Endothelial cell (in vitro differentiated cells): ENCODE measurements at regions not wholly inside any gene's neighbourhood (a gene's known extent, or its start where the extent isn't known, plus 50 kb on each side); places are given as distances from the start of the nearest gene placed in this dataset.

Source experiments
- DNase-seq: peaks from one replicate; pipeline ENCODE4 v3.0.0; 2021; ENCODE audit warnings: low spot score
- H3K27ac Mint-ChIP-seq: one replicate; pipeline ENCODE4 v1.8.0; 2021; ENCODE audit warnings: mixed read lengths, inconsistent platforms; ENCODE audit not compliant: unreplicated experiment
- H3K27me3 Mint-ChIP-seq: one replicate; pipeline ENCODE4 v1.8.0; 2021; ENCODE audit warnings: mild to moderate bottlenecking, moderate library complexity, mixed read lengths, inconsistent platforms; ENCODE audit not compliant: unreplicated experiment
- H3K36me3 Mint-ChIP-seq: one replicate; pipeline ENCODE4 v1.8.0; 2021; ENCODE audit warnings: mild to moderate bottlenecking, low read depth, mixed read lengths, inconsistent platforms; ENCODE audit not compliant: unreplicated experiment
- H3K4me1 Mint-ChIP-seq: one replicate; pipeline ENCODE4 v1.8.0; 2021; ENCODE audit warnings: mild to moderate bottlenecking, mixed read lengths, inconsistent platforms; ENCODE audit not compliant: unreplicated experiment
- H3K4me3 Mint-ChIP-seq: one replicate; pipeline ENCODE4 v1.8.0; 2021; ENCODE audit warnings: mild to moderate bottlenecking, mixed read lengths, inconsistent platforms; ENCODE audit not compliant: unreplicated experiment
- H3K9me3 Mint-ChIP-seq: one replicate; pipeline ENCODE4 v1.8.0; 2021; ENCODE audit warnings: mixed read lengths, inconsistent platforms; ENCODE audit not compliant: unreplicated experiment
- TF ChIP-seq, protein P1 (sequence below): fragments of 200-600 bp; sonication (generic); IDR thresholded peaks from one replicate; pipeline ENCODE4 v1.5.0; 2021; ENCODE audit warnings: antibody characterized with exemption; ENCODE audit not compliant: unreplicated experiment

DNA sequence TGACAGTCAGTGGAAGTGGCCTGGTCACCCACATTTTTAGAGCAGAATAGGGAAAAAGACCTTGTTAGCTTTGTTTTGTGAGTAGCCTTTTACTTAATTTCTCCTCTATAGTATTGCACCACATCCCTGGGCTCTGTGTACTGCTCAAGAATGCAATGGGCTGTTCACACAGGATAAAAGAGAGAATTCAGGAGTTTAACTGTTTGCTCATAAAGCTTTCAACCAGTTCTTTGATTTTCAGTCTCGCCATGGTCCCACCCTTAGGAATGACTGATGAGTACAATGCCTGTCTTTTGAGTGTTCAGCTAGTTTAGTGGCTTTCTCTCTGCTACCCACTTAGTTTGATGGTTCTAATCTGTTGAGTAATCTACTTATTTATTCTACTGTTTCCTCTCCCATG, 129.7 kb downstream of the PLG start:
- DNase-seq: no peak
- Mint-ChIP-seq H3K9me3 (no peaks in the 10 kb centered on the region), H3K27me3 (no peaks in the 10 kb centered on the region), H3K36me3 (no peaks in the 10 kb centered on the region), H3K4me1 (no peaks in the 10 kb centered on the region), H3K4me3 (no peak overlapping the region), H3K27ac (no peak overlapping the region)
- TF ChIP-seq, protein P1, sequence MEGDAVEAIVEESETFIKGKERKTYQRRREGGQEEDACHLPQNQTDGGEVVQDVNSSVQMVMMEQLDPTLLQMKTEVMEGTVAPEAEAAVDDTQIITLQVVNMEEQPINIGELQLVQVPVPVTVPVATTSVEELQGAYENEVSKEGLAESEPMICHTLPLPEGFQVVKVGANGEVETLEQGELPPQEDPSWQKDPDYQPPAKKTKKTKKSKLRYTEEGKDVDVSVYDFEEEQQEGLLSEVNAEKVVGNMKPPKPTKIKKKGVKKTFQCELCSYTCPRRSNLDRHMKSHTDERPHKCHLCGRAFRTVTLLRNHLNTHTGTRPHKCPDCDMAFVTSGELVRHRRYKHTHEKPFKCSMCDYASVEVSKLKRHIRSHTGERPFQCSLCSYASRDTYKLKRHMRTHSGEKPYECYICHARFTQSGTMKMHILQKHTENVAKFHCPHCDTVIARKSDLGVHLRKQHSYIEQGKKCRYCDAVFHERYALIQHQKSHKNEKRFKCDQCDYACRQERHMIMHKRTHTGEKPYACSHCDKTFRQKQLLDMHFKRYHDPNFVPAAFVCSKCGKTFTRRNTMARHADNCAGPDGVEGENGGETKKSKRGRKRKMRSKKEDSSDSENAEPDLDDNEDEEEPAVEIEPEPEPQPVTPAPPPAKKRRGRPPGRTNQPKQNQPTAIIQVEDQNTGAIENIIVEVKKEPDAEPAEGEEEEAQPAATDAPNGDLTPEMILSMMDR: no peak

DNA sequence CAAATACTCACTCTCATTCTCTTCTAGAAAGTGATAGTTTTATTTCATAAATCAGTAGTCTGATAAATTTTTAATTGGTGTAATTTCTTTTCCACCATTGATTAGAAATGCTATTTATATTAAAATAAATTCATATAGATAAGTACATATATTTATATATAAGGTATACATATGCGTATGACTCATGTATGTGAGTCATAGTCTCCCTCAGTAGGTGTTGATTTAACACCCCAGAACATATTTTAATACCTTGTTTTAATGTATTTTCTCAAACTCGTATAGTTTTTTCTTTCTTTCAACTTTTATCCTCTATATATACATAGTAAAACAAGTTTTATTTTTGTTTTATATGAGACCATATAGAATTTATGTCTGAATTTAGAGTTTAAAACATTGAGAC, 130.4 kb downstream of the PLG start:
- H3K36me3 Mint-ChIP-seq: no peaks in the 10 kb centered on the region
- H3K4me1 Mint-ChIP-seq: no peaks in the 10 kb centered on the region
- H3K27ac Mint-ChIP-seq: no peak overlapping the region
- no peaks in the 10 kb centered on the region for H3K27me3 Mint-ChIP-seq
- no peak for DNase-seq
- no peak overlapping the region for H3K4me3 Mint-ChIP-seq
- no peaks in the 10 kb centered on the region for H3K9me3 Mint-ChIP-seq
- TF ChIP-seq, protein P1: no peak

DNA sequence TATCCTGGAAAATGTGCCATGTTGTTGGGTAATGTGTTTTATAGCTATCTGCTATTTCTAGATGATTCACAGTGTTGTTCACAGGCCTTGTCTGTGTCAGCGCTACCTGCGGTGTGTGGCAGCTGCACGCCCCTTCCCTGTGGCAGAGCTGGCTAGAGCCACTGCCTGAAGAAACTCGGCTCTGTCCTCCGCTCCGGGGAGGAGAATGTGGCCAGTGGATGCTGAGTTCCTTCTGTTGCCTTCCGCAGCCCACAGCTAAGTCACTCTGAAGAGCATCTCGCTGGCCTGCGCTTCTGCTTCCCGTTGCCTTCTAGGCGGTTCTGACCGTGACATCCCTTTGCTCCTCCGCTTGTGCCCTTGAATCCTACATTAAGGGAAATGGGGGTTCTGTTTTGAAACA, 135.1 kb downstream of the PLG start:
- Mint-ChIP-seq H3K4me3 (no peak overlapping the region), H3K27ac (no peak overlapping the region), H3K27me3 (no peaks in the 10 kb centered on the region), H3K36me3 (no peaks in the 10 kb centered on the region), H3K9me3 (no peaks in the 10 kb centered on the region), H3K4me1 (no peaks in the 10 kb centered on the region)
- TF ChIP-seq, protein P1: no peak
- no peak for DNase-seq

DNA sequence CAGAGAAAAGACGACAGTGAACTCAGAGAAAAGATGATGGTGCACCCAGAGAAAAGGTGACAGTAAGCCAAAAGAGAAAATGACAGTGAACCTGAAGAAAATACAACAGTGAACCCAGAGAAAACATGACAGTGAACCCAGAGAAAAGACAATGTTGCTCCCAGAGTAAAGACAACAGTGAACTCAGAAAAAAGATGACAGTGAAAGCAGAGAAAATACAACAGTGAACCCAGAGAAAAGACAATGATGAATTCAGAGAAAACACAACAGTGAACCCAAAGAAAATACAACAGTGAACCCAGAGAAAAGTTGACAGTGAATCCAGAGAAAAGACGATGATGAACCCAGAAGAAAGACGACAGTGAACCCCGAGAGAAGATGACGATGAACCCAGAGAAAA, 140.5 kb upstream of the MAP3K4 start:
- H3K27me3 Mint-ChIP-seq: no peaks in the 10 kb centered on the region
- no peaks in the 10 kb centered on the region for H3K9me3 Mint-ChIP-seq
- TF ChIP-seq, protein P1: no peak
- no peak for DNase-seq
- H3K27ac Mint-ChIP-seq: no peak overlapping the region
- no peaks in the 10 kb centered on the region for H3K36me3 Mint-ChIP-seq
- no peak overlapping the region for H3K4me3 Mint-ChIP-seq
- H3K4me1 Mint-ChIP-seq: no peaks in the 10 kb centered on the region

DNA sequence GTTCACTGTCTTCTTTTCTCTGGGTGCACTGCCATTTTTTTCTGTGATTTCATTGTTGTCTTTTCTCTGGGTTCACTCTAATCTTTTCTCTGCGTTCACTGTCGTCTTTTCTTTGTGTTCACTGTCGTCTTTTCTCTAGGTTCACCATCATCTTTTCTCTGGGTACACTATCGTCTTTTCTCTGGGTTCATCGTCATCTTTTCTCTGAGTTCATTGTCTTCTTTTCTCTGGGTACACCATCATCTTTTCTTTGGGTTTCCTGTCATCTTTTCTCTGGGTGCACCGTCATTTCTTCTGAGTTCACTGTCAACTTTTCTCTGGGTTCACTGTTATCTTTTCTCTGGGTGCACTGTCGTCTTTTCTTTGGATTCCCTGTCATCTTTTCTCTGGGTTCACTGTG, 137.6 kb upstream of the MAP3K4 start:
- no peaks in the 10 kb centered on the region for H3K9me3 Mint-ChIP-seq
- no peaks in the 10 kb centered on the region for H3K4me1 Mint-ChIP-seq
- no peak for DNase-seq
- H3K27me3 Mint-ChIP-seq: no peaks in the 10 kb centered on the region
- no peak overlapping the region for H3K4me3 Mint-ChIP-seq
- H3K36me3 Mint-ChIP-seq: no peaks in the 10 kb centered on the region
- TF ChIP-seq, protein P1: no peak
- no peak overlapping the region for H3K27ac Mint-ChIP-seq
